ENCODE measurements at regions not wholly inside any gene's neighbourhood (a gene's known extent, or its start where the extent isn't known, plus 50 kb on each side); places are given as distances from the start of the nearest gene placed in this dataset.

GRCh38 chr1:170470121-170470520, 61.8 kb upstream of the GORAB start:
- no CpG with 5 or more reads among the region's 1 CpG for WGBS (ENCODE audit: insufficient coverage)
- POLR2A ChIA-PET, result no interaction called here

GRCh38 chr1:170471398-170472053, 60.4 kb upstream of the GORAB start:
- no peak overlapping the region for H3K4me3 ChIP-seq (ENCODE audit: control insufficient read depth in 1 of 7, extremely low read depth in 1 of 7, insufficient read depth in 4 of 7, low read depth in 2 of 7, low read length in 6 of 7)
- no CpG with 5 or more reads among the region's 1 CpG for WGBS (ENCODE audit: insufficient coverage)
- peaks cover 0 to 2% (median 0%) of the 10 kb centered on the region in 5 experiments for H3K9me3 ChIP-seq (ENCODE audit: control extremely low read depth in 1 of 5, control insufficient read depth in 4 of 5, insufficient read depth in 2 of 5, low read depth in 1 of 5, low read length in 4 of 5)
- no peak for DNase-seq
- POLR2A ChIA-PET, result no interaction called here
- no peaks in the 10 kb centered on the region for H3K36me3 ChIP-seq (ENCODE audit: control insufficient read depth in 4 of 4, insufficient read depth in 4 of 4, low read length in 3 of 4)
- no peaks in the 10 kb centered on the region for H3K27me3 ChIP-seq (replicated peaks in 2 of 5; ENCODE audit: control insufficient read depth in 4 of 5, insufficient read depth in 5 of 5, low read length in 4 of 5)
- H3K4me1 ChIP-seq (ENCODE audit: control extremely low read depth in 1 of 4, control insufficient read depth in 4 of 4, insufficient read depth in 4 of 4, low read length in 3 of 4), result no peaks in the 10 kb centered on the region
- H3K27ac ChIP-seq (ENCODE audit: insufficient read depth in 1 of 2, low read depth in 1 of 2, low read length in 2 of 2, poor library complexity in 1 of 2, severe bottlenecking in 2 of 2), result no peak overlapping the region
- CTCF ChIA-PET, result interaction anchor here (1.0 kb wide), 1 partner anchor 11 kb away, joined by 3 read pairs; no protein-coding TSS in a partner anchor

More at GRCh38 chr1:170470121-170470520, 61.8 kb upstream of the GORAB start:
- Histone ChIP-seq H3K4me1 (ENCODE audit: control extremely low read depth in 1 of 4, control insufficient read depth in 4 of 4, insufficient read depth in 4 of 4, low read length in 3 of 4) (no peaks in the 10 kb centered on the region), H3K27me3 (replicated peaks in 2 of 5; ENCODE audit: control insufficient read depth in 4 of 5, insufficient read depth in 5 of 5, low read length in 4 of 5) (no peaks in the 10 kb centered on the region), H3K27ac (ENCODE audit: insufficient read depth in 1 of 2, low read depth in 1 of 2, low read length in 2 of 2, poor library complexity in 1 of 2, severe bottlenecking in 2 of 2) (no peak overlapping the region), H3K4me3 (ENCODE audit: control insufficient read depth in 1 of 7, extremely low read depth in 1 of 7, insufficient read depth in 4 of 7, low read depth in 2 of 7, low read length in 6 of 7) (no peak overlapping the region), H3K36me3 (ENCODE audit: control insufficient read depth in 4 of 4, insufficient read depth in 4 of 4, low read length in 3 of 4) (no peaks in the 10 kb centered on the region), H3K9me3 (ENCODE audit: control extremely low read depth in 1 of 5, control insufficient read depth in 4 of 5, insufficient read depth in 2 of 5, low read depth in 1 of 5, low read length in 4 of 5) (peaks cover 0 to 2% (median 0%) of the 10 kb centered on the region in 5 experiments)
- CTCF ChIA-PET, result no interaction called here
- no peak for DNase-seq

GRCh38 chr1:170481000-170481399, 51.0 kb upstream of the GORAB start:
- Histone ChIP-seq H3K27me3 (replicated peaks in 2 of 5; ENCODE audit: control insufficient read depth in 4 of 5, insufficient read depth in 5 of 5, low read length in 4 of 5) (no peaks in the 10 kb centered on the region), H3K4me1 (ENCODE audit: control extremely low read depth in 1 of 4, control insufficient read depth in 4 of 4, insufficient read depth in 4 of 4, low read length in 3 of 4) (no peaks in the 10 kb centered on the region), H3K27ac (ENCODE audit: insufficient read depth in 1 of 2, low read depth in 1 of 2, low read length in 2 of 2, poor library complexity in 1 of 2, severe bottlenecking in 2 of 2) (no peak overlapping the region), H3K4me3 (ENCODE audit: control insufficient read depth in 1 of 7, extremely low read depth in 1 of 7, insufficient read depth in 4 of 7, low read depth in 2 of 7, low read length in 6 of 7) (no peak overlapping the region), H3K9me3 (ENCODE audit: control extremely low read depth in 1 of 5, control insufficient read depth in 4 of 5, insufficient read depth in 2 of 5, low read depth in 1 of 5, low read length in 4 of 5) (no peaks in the 10 kb centered on the region), H3K36me3 (ENCODE audit: control insufficient read depth in 4 of 4, insufficient read depth in 4 of 4, low read length in 3 of 4) (no peaks in the 10 kb centered on the region)
- CTCF ChIA-PET, result interaction anchor here (2.1 kb wide), 1 partner anchor 18 kb away, joined by 5 read pairs; no protein-coding TSS in a partner anchor
- no peak for DNase-seq
- POLR2A ChIA-PET, result no interaction called here
